ENCODE measurements at regions not wholly inside any gene's neighbourhood (a gene's known extent, or its start where the extent isn't known, plus 50 kb on each side); places are given as distances from the start of the nearest gene placed in this dataset.
A peak's percentile ranks its signal among the peaks of the same experiment; 100 is the strongest.
"Not testable (repeated sequence)": the region's sequence is repeated elsewhere in the genome, so short reads cannot be mapped to it uniquely, and the experiment has no call there.

DNA sequence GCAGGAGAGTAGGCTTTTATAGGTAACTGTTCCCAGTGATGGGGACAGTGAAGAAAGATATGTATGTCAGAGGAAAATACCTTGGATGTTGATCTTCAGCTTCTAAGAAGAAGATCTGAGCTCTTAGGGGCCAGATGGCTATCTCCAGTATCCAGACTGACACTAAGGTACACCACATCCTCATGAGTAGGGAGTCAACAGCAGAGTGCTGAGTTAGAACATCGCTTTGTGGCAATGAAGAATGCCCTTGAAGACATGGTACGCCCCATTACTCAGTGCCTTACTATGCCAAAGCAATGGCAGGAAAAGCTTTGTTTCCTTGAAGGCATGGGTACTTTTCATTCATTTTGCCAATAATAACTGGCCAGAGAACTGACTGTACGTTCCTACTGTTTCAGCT is 263.7 kb downstream of the CEMIP2 start:
- DNase-seq, result no peak

DNA sequence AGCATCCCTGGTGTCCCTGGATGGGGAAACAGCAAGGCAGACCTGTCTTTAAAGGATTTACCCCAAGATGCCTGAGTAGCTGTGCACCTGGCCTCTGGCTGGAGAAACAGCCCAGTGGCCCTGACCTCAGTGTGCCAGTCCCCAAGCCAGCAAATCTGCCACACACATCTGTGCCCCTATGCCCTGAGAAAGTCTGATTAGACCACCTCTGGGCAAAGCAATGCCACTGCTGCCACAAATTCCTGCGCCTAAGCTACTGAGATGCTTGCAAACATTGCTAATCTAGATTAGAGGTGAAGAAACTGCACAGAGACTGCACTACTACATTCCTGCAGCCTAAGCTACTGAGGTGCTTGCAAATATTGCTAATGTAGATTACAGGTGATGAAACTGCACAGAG is 269.6 kb downstream of the CEMIP2 start:
- DNase-seq, result no peak

DNA sequence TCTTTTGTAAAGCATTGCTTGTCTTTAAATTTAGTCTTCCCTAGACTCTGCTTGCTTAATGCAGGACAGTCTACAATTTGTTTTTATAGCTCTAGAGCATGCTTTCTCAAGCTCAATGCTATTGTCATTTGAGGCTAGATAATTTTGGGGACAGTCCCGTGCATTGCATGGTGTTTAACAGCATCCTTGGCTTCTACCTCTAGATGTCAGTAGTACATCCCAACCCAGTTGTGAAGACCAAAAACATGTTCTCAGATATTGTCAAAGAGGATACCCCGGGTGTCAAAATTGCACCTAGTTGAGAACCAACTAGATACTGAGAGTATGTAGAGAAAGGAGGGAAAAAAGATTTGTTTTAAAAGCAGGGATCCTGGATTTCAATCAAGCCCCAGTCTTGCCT is 277.5 kb downstream of the CEMIP2 start:
- DNase-seq, result no peak

DNA sequence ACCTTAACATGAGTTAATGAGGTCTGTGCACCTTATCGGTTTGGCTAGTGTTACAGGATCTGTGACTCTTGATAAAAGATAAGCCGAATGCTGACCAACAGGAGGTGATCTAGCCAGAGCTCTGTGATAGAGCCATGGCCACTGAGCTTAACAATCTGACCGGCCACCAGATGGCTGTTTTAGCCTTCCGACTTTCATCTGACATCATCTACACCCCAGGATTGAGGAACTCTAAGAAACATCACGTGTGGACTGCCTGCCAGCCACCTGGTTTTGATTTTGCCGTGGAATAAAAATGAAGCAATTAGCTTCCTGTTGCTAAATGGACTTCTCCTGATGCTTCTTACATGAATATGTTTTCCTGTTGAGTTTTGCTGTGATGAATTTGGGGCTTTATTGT is 281.3 kb downstream of the CEMIP2 start:
- no peak for DNase-seq

DNA sequence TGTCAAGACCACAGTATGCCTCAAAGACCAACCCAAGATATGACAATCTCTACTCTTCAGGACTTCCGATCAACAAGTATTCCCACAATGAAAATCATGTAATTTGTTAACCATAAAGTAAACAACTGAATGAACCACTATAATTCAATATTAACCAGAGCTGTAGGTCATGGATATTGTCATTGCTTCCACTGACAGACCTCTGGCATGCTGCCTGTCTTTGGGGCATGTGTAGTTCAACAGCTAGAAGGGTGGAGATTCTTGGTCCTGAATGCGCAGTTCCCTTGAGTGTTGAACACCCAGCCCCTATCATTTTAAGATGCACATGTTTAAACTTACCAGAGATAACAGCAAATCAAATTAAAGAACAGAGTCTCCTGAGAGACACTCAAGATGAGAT is 283.0 kb downstream of the CEMIP2 start:
- no peak for DNase-seq

DNA sequence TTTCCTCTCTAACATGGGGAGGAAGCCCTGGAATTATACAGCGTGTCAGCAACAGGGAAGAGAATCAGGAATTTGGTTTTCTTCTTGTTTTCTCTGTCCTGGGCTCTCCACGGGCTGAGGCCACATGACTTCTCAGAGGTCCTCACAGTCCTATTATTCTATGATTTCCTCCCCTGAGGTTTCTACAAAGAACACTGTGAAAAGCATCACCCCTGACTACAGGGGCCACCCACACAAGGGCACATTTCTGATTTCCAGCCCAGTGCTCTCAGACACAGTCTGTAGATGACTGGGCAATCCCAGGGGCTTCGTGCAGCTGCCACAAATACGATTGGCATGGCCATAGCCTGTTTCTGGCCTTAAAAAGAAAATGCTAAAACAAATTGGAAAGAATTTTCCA is 284.9 kb downstream of the CEMIP2 start:
- DNase-seq, result no peak

DNA sequence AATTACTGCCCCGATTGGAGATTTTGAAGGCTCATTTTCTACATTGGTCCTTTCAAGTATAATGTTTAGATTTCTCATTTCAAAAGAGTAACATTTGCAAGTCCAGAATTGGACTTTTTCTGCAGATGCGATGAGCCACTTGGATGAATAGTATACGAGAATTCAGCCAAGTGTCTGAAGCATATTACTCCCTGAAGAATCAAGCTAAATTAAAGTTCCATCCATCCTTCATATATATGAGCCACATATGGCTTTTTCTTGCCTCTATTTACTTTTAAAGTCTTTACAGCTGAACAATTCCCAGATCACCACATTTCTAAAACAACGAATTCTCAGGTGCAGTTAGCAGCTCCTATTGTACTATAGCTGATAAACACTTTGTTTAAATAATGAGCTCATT is 288.7 kb downstream of the CEMIP2 start:
- DNase-seq, result no peak

DNA sequence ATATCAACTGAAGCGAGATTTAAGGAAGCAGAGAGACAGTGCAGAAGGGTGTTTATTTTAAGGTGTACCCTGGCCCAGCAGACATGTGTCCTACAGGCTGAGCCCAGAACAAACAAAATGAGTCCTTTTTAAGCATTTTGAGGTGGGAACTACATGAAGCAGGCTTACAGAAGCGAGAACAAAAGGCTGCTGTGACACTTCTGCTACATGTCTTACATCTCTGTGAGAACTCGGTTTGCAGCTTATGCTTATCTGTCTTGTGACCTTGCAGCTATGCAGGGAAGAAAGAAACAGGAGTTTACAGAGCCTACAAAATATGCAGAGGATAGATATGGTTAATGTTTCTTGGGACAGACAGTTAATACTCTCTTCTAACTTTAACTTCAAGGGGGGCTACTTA is 295.9 kb downstream of the CEMIP2 start:
- no peak for DNase-seq

DNA sequence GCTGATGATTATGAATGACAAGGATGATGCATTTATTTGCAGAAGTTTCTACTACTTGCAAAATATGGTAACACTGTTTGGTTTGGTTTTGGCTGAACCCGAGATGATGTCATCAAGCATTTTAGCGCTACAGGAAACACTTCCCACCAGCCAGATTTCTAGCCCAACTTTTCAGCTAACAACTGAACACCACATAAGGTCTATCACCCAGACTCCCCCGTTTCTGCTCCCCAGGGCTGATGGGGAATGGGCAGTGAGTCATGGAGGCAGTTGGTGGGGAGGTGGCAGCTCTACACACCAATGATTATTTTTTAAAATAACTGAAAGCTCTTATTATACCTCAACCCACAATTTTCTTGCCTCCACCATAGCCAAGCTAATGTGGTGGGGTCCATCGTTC is 302.9 kb downstream of the CEMIP2 start:
- no peak for DNase-seq

DNA sequence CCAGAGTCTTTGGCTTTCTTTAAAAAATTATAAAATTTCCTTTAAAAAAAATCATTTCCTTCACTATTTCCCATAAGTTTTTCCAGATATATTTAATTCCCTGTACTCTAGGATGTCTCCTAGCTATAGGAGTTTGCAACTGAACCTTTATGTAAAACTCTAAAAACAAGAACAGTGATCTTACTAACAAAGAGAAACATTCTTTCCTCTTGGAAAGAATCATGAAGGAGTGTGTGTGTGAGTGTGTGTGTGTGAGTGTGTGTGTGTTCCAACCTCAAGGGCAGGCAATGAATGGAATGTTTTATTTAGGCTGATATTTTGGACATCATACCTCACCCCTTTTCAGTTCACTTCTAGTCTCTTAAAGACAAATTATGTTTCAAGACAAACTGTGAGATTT is 309.2 kb downstream of the CEMIP2 start:
- no peak for DNase-seq

DNA sequence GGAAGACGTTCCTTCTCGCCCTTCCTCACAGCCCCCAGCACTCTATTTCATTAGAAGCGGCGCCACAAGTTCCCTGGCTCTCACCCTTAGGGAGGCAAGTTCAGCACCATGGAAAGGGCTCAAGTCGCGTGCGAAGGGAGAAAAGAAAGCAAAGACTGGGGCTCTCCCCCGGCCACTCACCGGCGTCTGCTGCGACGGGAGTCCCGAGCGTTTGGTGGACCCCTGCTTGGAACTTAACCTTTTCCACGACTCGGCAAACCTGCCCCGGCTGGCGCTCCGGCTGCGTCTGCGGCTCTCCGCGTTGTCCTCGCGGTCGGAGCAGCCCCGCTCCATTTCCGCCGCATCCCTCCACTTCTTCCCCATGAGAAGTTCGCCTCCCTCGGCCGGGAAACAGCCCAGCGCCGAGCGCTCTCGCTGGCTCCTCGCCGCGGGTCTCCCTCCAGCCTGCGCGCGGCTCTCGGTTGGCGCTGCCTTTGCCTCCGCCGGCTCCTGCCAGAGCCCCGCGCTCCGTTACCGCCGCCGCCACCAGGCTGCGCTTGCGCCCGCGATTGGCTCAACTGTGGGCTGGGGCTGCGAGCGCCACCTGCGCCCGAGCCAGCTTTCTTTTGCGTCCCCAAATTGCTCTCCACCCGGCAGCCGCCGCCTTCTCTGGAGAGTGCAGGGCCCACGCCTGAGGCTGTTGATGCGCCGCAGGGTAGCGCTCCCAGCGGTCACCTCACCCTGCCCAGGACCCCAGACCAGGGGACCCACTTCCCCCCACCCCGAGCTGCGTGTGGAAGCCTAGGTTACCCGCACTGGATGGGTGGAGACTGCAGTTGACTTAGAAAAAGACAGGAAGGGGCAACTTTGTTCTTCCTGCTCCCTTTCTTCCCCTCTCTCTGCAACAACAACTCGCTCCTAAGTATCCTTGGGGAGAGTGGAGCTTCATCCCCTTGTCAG is 321.6 kb downstream of the CEMIP2 start:
- DNase-seq, result peak; percentile 80

DNA sequence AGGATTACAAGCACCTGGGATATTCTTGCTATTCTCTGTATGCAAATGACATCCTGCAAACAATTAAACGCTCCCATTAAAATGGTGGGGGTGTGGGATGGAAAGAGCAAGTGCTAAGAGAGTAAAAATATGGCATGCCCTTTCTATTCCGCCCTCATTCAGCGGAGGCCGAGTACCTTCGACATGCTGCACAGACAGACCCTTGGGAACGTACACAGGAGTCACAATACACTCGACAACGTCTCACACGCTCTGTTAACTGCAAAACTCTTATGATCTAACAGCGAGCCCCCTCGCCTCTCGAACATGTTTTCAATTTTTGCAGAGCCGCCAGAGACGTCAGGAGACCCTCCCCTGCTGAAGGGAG is 322.2 kb downstream of the CEMIP2 start:
- no peak for DNase-seq

DNA sequence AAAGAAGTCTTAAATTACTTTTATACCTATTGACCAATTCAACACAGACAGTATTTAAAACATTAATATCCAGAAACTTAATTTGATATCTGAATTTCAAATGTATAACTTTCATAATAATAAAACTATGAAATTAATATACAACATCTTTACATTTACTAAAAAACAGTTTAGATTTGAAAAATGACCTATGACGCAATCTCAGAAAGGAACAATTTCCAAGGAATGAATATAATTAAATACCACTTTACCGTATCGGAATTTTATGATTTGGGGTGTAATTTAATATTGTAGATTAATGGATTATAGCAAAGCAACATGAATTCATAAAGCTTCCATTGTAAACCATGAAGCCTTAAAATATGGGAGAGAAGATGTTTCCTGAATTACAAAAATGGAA is 321.5 kb upstream of the TRPM3 start:
- DNase-seq, result no peak

DNA sequence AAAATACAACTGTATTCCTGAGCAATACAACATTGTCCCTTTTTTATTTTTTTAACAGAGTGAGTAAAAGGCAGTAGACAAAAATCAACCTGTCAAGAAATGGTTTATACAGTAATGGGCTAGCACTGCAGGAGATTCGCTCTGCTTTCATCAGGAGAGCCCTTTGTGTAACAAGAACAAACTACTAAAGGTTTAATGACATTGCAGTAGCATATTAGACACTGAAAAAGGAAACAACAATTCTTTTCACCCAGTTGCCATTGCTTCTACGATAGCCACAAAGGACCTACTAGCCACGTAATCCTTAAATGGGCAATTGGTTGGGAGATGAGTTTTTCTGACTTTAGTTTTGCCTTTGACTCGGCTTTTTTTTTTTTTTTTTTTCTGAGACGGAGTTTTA is 319.8 kb upstream of the TRPM3 start:
- no peak for DNase-seq

DNA sequence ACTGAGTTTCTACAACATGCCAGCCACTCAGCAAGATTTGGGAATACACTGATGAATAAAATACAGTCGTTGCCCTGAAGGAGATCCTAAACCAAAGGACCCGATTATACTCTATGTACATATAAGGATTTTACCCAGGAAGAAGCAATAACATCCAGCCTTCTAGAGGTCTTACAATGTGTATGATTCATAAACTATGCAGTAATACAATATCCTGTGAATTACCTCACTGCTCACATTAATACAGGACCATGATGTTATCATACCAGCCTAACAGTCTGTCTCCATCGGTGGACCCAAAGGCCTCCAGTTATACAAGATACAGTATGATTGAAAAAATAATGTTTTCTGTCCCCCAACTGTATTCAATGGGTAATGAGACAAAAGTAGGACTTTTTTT is 310.5 kb upstream of the TRPM3 start:
- DNase-seq, result no peak

DNA sequence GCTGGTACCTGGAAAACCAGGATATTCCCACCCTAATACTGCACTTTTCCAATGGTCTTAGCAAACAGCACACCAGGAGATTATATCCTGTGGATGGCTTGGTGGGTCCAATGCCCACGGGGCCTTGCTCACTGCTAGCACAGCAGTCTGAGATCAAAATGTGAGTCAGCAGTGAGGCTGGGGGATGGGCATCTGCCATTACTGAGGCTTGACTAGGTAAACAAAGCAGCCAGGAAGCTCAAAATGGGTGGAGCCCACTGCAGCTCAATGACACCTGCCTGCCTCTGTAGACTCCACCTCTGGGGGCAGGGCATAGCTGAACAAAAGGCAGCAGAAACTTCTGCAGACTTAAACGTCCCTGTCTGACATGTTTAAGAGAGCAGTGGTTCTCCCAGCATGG is 285.9 kb upstream of the TRPM3 start:
- not testable (repeated sequence) for DNase-seq

DNA sequence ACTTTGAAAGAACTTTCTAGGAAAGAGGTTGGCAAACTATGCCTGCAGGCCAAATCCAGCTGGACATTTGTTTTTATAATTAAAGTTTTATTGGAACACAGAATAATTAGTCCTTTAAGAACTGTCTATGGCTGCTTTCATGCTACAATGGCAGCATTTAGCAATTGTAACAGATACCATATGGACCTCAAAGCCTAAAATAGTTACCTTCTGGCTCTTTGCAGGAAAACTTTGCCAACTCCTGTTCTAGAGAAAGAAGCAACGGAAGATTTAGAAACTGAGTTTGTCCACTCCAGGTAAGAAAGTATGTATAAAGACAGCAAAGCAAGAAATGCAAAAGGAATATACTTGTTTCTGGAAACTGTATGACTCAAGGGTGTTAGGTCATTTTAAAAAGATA is 281.7 kb upstream of the TRPM3 start:
- DNase-seq, result no peak

DNA sequence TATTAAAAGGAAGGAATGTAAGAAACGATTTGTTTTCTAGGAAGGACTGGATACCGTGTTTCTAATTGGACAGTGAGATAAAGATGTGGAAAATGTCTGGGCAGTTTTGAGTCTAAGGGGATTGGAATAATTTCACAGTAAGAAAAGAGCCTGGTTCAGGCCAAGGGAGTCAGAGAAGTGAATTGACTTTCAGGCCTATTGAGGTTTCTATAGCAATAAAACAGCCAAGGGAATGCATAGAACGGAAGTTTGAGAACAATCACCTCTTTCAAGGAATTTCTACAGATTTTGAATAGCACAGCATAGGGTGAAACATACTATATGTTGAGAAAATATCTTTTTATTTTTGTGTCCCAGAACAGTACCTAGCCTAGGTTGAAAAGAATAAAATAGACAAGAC is 271.6 kb upstream of the TRPM3 start:
- DNase-seq, result no peak

DNA sequence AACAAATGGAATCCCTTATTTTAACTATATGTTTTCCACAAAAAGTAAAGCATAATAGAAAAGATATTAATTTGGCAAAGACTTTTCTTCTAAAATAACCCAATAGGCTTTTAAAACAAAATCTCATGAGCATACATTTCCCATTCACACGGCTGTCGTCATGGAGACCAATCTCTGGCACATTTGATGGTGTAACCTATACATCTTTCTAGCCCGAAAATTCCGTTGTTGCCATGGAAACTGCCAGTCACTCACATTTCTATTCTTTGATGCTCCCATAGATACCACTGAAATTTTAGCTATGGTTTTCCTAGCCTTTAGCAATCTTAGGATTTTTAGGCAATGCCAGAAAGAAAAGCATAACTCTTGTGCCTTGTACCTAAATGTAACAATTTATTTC is 262.9 kb upstream of the TRPM3 start:
- no peak for DNase-seq

DNA sequence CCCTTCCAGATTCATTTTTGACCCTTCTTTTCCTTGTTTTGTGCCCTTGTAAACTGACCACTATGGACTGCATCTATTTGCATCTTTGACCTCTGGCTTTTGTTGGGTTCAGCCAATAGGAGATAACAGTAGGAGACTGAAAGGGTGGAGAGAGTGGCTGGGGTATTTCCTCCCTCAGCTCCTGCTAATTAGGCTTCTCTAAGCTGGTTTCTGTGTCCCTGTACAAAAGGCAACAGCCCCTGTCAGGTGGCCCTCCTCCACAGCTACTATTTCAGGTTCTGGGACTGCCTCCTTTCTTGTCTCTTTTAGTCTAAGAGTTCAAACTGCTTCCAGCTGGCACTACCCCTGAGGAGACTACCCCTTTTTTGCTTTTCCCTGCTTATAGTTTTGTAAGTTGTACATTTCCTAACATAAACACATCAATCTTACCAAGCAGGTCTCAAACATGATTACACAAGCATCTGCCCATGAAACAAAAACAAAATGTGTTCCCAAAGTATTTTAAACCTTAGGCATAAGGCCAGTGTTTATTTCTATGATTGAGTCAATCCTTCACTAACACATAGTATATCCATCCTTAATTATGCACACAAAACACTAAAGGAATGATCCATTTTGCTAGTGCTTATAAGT is 262.0 kb upstream of the TRPM3 start:
- no peak for DNase-seq

DNA sequence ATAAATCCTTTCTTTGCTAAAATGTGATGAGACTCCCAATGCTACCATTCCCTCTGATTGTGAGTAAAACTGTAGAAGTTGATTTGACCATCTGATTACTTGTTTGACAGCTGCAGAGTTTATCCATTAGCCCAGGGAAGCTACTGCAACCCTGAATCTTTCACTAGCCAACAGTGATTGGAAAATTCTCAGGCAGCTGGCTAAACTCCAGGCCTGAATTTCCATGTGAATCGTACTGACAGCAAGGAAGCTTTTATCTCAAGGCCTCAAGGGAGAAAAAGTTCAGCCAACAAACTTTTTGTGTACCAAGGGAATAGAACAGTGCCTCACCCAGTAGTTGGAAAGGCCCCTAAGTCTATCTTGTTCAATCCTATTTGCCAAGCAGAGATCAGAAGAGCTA is 246.7 kb upstream of the TRPM3 start:
- DNase-seq, result no peak

DNA sequence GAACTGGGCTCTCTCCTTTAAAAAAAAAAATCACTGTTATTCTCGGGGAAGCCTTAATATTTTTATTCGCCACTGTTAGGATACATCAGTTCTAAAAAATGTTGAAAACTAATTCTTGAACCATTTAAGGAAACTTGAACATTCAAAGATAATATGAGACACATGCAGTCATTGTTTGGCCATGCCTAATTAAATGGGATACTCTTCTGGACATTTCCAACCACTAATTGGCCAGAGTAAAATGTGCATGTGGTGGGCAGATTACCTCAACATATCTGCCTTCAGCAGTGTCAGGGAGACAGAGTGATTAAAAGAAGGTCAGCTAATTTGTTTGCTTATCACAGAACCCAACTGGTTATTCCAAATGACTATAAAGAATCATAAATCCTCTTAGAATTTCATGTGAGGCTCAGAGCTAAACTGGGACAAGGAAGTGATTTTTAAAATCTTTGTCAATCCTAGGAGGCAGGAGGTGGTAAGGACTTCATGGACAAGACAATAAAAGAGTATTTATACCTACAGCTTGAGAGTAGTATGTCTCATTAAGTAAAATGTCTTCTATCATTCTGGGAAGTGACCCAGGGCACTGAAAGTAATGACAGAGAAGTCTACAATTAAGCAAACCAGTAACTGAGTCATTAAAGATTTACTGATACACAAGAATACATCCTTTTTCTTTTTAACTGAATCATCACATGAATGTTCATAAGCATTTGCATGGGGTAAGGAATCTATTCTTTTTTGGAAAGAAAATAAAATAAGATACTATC is 242.9 kb upstream of the TRPM3 start:
- DNase-seq, result no peak

DNA sequence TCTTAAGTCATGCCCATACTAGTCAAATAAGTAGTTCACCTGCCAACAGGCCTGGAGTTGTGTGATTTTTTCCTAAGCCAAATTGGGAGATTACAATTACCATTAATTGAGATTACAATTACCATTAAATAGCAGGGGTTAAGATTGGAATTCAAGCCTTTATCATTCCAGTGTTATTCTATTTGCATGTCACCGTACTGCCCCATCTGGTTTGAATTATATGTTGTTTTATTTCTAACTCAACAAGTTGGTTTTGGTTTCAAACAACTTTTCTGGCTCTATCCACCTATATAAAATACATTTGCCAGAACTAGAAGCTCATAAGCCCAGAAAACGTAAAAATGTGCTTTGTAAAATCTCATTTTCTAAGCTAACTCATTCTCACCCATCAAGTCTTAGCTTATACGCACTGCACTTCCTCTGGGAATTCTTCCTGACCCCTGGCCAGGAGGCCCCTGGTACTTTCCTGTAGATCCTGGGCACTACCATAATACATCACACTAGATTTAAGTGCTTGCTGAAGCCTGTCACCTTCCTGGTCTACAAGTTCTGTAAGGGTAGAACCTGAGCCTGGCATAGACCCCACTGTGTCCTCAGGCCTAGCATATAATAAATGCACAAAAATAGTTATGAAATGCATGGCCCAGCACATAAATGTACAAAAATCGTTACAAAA is 242.0 kb upstream of the TRPM3 start:
- DNase-seq, result no peak

Data from left hindlimb (tissue), 1 donor.